ENCODE measurements at regions not wholly inside any gene's neighbourhood (a gene's known extent, or its start where the extent isn't known, plus 50 kb on each side); places are given as distances from the start of the nearest gene placed in this dataset.

DNA sequence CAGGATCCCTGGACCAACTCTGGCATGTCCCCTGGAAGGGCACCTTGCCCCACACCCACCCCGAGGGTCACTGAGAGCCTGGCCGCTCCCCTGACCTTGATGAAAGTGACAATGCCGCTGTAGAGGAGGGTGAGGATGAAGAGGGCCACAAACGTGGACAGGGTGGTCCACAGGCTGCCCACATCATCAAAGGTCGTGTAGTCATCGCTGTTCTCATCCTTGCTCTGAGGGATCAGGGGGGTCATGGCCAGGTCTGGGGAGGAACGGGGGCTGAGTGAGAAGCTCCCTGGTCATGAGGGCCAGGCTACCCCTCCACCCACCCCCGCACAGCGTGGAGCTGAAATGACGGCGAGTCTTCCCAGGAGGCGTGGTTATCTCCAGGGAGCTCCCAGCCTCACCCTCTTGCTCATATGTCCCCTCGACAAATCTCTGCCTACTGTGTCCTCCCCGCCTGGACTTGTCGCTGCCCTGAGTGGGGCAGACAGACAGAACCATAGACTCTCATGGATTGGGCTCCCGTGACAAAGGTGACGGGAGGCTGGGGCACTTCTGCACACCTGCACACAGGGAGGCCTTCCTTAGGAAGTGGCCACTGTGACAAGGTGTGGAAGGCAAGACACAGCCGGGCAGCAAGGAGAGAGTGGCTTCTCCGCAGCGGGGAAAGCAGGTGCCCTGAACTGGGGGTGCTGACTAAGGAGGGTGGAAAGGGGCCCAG, 311.1 kb downstream of the TMEM121 start:
- TF ChIP-seq, protein P1, sequence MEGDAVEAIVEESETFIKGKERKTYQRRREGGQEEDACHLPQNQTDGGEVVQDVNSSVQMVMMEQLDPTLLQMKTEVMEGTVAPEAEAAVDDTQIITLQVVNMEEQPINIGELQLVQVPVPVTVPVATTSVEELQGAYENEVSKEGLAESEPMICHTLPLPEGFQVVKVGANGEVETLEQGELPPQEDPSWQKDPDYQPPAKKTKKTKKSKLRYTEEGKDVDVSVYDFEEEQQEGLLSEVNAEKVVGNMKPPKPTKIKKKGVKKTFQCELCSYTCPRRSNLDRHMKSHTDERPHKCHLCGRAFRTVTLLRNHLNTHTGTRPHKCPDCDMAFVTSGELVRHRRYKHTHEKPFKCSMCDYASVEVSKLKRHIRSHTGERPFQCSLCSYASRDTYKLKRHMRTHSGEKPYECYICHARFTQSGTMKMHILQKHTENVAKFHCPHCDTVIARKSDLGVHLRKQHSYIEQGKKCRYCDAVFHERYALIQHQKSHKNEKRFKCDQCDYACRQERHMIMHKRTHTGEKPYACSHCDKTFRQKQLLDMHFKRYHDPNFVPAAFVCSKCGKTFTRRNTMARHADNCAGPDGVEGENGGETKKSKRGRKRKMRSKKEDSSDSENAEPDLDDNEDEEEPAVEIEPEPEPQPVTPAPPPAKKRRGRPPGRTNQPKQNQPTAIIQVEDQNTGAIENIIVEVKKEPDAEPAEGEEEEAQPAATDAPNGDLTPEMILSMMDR (IDR thresholded peaks at IDR 0.05): no peak
- no peak for TF ChIP-seq ZFX (IDR thresholded peaks at IDR 0.05; ENCODE audit: borderline replicate concordance)
- H3K27ac ChIP-seq: no peak overlapping the region

DNA sequence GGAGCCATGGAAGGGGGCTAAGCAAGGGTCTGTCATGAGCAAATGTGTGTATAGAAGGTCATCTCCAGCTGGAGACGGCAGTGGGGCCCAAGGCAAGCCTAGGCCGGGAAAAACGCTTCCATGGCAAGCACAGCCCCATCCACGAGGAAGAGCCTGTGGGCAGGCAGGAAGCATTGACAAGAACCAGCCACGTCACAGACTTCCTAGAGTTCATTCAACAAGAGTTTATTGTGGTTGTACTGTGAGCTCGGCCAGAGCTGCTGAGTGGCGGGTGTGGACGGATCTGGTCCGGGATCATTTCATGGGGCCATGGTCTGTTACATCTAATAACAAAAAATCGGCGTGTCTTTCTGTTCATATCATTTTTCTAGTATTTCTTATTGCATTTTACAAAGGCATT, 311.7 kb downstream of the TMEM121 start:
- TF ChIP-seq ZFX (IDR thresholded peaks at IDR 0.05; ENCODE audit: borderline replicate concordance): no peak
- TF ChIP-seq, protein P1 (IDR thresholded peaks at IDR 0.05): no peak
- H3K27ac ChIP-seq: no peak overlapping the region

DNA sequence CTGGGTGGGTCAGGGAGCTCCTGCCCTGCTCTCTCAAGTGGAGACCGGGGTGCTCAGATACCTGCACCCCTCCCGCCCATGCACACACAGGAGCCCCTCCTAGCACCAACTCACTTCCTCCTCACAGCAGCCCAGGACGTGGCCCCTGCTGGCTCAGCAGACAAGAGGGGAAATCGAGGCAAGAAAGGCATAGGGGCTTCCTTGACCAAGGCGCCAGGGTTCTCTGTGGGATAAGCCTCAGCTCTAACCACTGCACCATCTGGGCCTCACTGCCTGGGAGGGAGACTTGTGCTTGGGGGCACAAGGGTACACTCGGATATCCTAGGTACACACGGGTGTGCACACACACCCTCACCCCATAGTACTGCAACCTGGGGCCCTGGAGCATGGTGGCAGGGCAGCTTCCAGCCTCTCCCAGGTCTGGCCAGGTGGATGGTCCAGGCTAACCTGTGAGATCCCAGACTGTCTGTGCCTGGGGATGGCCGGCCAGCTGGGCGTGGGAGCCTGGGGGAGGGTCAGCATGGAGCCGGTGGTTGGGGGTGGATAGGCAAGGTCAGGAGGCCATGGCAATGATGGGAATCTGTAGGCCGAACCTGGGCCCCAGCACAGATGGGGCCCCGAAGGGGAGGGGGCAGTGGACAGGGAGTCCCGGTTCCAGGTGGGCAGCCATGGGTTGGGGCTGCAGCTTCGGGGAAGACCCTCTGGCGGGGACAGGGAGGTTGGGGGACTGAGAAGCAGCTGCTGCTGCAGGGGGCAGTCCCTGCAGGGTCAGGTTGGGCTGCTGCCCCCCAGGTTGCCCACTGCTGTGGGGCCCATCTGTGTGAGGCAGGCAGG, 312.4 kb downstream of the TMEM121 start:
- no peak overlapping the region for H3K27ac ChIP-seq
- no peak for TF ChIP-seq ZFX (IDR thresholded peaks at IDR 0.05; ENCODE audit: borderline replicate concordance)
- TF ChIP-seq, protein P1 (IDR thresholded peaks at IDR 0.05): no peak

DNA sequence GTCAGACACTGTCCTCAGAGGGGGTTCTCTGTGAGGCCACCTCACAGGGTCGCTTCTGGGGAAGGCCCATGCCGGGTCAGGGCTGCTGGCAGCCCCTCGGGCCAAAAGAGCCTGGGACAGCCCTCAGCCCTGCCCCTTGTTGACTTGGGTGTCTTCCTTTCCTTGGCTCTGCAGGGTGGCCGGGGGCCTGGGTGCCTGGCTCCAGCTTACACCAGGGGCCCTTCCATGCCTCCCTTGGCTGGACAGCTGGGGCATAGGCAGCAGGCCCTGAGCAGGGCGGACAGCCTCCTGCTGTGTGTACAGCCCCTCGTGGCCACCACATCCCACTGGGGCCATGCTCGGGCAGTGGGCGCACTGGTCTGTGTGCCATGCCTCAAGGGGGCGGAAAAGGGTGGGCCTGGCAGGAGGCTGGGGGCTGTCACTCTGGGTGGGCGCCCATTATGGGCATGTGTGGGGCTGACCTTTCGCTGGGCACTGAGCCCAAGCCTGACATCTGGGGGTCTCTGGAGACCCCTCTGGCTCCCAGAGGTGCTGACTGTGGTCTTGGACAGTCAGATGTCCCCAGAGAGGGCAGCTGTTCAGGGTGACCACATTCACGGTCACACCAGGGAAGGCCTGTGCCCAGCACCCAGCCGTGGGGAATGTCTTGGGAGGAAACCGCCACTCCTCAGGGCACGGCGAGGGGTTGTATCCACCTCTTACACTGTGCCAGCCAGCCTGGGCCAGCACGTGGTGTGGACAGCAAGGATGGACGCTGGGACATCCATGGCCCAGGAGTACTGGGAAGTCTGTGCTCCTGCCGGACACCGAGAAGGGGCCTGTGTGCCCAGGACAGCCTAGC, 313.3 kb downstream of the TMEM121 start:
- no peak overlapping the region for H3K27ac ChIP-seq
- no peak for TF ChIP-seq ZFX (IDR thresholded peaks at IDR 0.05; ENCODE audit: borderline replicate concordance)
- TF ChIP-seq, protein P1 (IDR thresholded peaks at IDR 0.05): no peak

DNA sequence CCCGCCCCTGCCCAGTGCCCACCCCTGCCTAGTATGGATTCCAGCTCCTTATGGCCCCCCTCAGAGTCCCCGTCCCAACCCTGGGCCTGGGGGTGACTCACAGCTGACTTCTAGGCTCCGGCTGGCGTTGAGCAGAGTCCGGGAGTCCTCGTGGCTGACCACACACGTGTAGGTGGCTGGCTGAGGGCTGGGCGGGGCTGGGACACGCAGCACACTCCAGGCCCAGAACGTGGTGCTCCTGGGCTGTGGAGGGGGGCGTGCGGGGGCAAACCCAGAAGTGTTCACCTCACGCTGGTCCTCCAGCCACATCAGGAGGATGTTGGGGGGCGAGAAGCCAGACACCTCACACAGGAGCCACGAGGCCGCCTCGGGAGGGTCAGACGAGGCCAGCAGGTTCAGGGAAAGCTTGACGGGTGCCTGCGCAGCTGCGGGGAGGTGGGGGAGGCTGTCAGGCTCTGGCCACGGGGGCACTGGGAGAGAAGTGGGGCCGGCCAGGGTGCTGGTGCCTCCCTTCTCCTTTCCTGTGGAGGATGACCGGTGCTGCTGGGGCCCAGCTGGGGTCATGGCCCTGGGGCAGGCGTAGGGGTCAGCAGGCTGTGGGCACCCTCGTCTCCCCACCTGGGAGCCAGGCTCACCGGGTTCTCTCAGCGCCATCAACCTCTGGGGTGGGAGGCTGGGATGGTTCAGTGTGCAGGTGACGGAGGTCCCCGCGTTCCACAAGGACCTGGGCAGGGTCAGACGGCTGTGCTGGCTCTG, 314.1 kb downstream of the TMEM121 start:
- no peak overlapping the region for H3K27ac ChIP-seq
- TF ChIP-seq, protein P1 (IDR thresholded peaks at IDR 0.05): no peak
- TF ChIP-seq ZFX (IDR thresholded peaks at IDR 0.05; ENCODE audit: borderline replicate concordance): no peak

DNA sequence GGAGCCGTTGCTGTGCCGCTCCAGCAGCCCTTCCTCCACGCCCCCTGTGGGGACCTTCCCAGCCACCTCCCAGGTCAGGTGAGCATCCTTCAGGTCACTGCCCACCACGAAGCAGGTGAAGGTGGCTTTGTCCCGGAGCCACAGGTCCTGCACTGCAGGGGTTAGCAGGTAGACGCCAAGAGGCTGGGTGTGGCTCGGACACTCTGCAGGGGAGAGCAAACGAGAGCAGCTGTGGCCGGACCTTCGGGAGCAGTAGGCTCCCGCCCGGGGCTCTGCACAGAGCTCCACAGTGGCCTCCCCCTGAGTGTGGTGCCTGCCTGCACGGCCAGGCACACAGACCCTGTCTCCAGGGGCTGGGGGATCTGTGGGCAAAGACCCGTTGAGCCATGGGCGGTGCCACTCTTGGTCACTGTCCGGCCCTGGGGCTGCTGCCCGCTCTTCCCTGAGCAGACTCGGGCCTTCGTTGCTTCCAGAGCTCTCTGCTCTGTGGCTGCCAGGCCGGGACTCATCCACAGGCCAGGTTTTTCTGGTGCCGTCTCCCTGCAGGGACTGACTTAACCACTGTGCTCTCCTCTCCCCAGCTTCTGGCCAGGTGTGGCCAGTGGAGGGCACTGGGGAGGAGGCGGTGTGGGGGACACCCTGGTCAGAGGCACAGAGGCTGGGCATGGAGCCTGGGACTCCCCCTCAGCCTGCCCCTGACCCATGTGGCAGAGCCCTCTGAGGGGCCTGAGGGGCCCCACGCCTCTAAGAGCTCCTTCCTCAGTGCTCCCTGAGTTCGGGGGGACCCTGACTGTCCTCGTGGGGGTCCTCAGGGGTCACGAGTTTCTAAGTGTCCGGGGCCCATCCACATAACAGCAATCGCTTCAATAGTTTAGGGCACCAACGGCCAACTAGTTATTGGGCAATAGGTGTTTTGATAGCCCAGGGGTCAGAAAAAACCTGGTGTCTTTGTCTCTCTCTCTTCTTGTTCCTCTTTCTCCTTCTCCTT, 314.9 kb downstream of the TMEM121 start:
- H3K27ac ChIP-seq: no peak overlapping the region
- no peak for TF ChIP-seq ZFX (IDR thresholded peaks at IDR 0.05; ENCODE audit: borderline replicate concordance)
- TF ChIP-seq, protein P1 (IDR thresholded peaks at IDR 0.05): no peak

Data from 22Rv1 (cell line).